DOHH2 (cell line): ENCODE measurements at regions not wholly inside any gene's neighbourhood (a gene's known extent, or its start where the extent isn't known, plus 50 kb on each side); places are given as distances from the start of the nearest gene placed in this dataset.

Experiments
- CTCF ChIP-seq: fragments of 200-600 bp; sonication (generic); IDR thresholded peaks from one replicate; pipeline ENCODE4 v1.5.1; 2014; ENCODE audit warnings: antibody characterized with exemption, mild to moderate bottlenecking, low read depth, low read length; ENCODE audit not compliant: poor library complexity, severe bottlenecking
- EZH2phosphoT487 ChIP-seq: fragments of 200-600 bp; sonication (generic); IDR thresholded peaks from 2 replicates; pipeline ENCODE4 v1.6.1; 2017; ENCODE audit warnings: borderline replicate concordance, mild to moderate bottlenecking, antibody characterized with exemption, low read length, moderate library complexity, mixed read lengths

- TF ChIP-seq CTCF, result no peak
- TF ChIP-seq EZH2phosphoT487, result no peak
These were observed 115.9 kb downstream of the ACTBL2 start for GRCh38 chr5:57366744-57367143.
